ENCODE measurements at regions not wholly inside any gene's neighbourhood (a gene's known extent, or its start where the extent isn't known, plus 50 kb on each side); places are given as distances from the start of the nearest gene placed in this dataset.

GRCh38 chr2:143856978-143857377 lies 662.9 kb downstream of the ZEB2 start:
- TF ChIP-seq CTCF (conservative IDR thresholded peaks at IDR 0.05; ENCODE audit: low read length) = no peak
- H3K4me3 ChIP-seq (ENCODE audit: low read length) = no peak overlapping the region

GRCh38 chr2:143852759-143853158 lies 667.2 kb downstream of the ZEB2 start:
- H3K4me3 ChIP-seq (ENCODE audit: low read length) = no peak overlapping the region
- no peak for TF ChIP-seq CTCF (conservative IDR thresholded peaks at IDR 0.05; ENCODE audit: low read length)
- DNase-seq (ENCODE audit: low read depth) = no peak

More at GRCh38 chr2:143856978-143857377, 662.9 kb downstream of the ZEB2 start:
- peak; percentile 38 for DNase-seq (ENCODE audit: low read depth)

- no peak for DNase-seq (ENCODE audit: low read depth)
- no peak for TF ChIP-seq CTCF (conservative IDR thresholded peaks at IDR 0.05; ENCODE audit: low read length)
- H3K4me3 ChIP-seq (ENCODE audit: low read length) = no peak overlapping the region
These were observed 669.8 kb downstream of the ZEB2 start for GRCh38 chr2:143850084-143850483.

DNA sequence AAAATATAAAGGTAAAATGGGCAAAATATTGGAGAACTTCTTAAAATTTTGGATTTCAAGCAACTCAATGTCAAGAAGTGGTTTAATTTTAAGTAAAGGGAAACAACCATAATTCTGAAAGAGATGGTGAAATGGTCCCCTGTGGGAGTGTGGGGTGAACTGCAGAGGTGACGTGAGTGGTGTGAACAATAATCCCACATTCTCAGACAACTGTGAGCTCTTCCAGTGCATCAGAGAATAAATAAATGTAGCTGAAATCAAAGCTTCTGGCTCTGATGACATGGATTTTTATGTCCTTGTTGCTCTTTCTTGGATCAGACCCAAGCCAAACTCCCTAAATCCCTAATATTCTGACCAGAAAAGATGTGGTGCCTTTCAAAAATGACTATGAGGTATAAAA lies 672.7 kb downstream of the ZEB2 start:
- no peak for TF ChIP-seq CTCF (conservative IDR thresholded peaks at IDR 0.05; ENCODE audit: low read length)
- no peak overlapping the region for H3K4me3 ChIP-seq (ENCODE audit: low read length)
- DNase-seq (ENCODE audit: low read depth) = no peak

- TF ChIP-seq CTCF (conservative IDR thresholded peaks at IDR 0.05; ENCODE audit: low read length) = no peak
- peak; percentile 9 for DNase-seq (ENCODE audit: low read depth)
- no peak overlapping the region for H3K4me3 ChIP-seq (ENCODE audit: low read length)
These were observed 674.9 kb downstream of the ZEB2 start for GRCh38 chr2:143844986-143845385.

- H3K4me3 ChIP-seq (ENCODE audit: low read length) = no peak overlapping the region
- DNase-seq (ENCODE audit: low read depth) = no peak
- TF ChIP-seq CTCF (conservative IDR thresholded peaks at IDR 0.05; ENCODE audit: low read length) = no peak
These were observed 676.2 kb downstream of the ZEB2 start for GRCh38 chr2:143843686-143844085.

DNA sequence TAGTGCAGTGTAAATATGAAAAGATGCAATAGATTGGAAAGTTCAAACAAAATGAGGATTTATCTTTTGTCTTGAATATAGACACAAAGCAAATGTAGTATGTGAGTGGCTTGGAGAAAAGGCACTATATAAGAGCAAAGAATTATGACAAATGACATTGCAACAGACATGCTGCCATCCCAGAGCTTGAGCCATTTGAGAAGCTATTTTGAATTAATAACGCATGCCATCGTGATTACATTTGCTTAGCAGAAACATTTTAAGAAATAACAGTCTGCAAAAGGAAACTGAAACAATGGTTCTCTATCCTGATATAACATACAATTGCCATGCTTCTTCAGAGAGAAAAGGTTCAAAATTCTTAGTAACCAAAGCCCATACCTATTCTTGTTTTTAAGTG lies 677.1 kb downstream of the ZEB2 start:
- peak; percentile 29 for DNase-seq (ENCODE audit: low read depth)
- H3K4me3 ChIP-seq (ENCODE audit: low read length) = no peak overlapping the region
- TF ChIP-seq CTCF (conservative IDR thresholded peaks at IDR 0.05; ENCODE audit: low read length) = no peak
